WTC11 (cell line): ENCODE measurements at regions not wholly inside any gene's neighbourhood (a gene's known extent, or its start where the extent isn't known, plus 50 kb on each side); places are given as distances from the start of the nearest gene placed in this dataset.

Experiments used
- ATAC-seq: fragments of 200-7000 bp; cut with Tn5 transposase; 2 replicates; pipeline ENCODE4 v1.10.0; 2021; ENCODE audit warnings: mild to moderate bottlenecking, moderate library complexity
- CTCF ChIA-PET: fragments of 300-600 bp; sonication (Branson Sonifier 250); formaldehyde crosslinking; loops from one replicate; lab custom pipeline; 2021; ENCODE audit warnings: antibody characterized with exemption; lab: Charles Lee
- POLR2A ChIA-PET: fragments of 350-600 bp; sonication (Branson Sonifier 250); formaldehyde crosslinking; loops from one replicate; lab custom pipeline; 2021; ENCODE audit warnings: antibody characterized with exemption; lab: Charles Lee
- DNase-seq: peaks from one replicate; pipeline ENCODE4 v3.0.0; 2021; ENCODE audit warnings: low spot score
- H3K27ac Mint-ChIP-seq: 2 replicates; pipeline ENCODE4 v1.8.0; 2021; ENCODE audit warnings: mixed read lengths
- H3K27me3 Mint-ChIP-seq: 2 replicates; pipeline ENCODE4 v1.8.0; 2021; ENCODE audit warnings: low read depth, mild to moderate bottlenecking, moderate library complexity, mixed read lengths
- H3K36me3 Mint-ChIP-seq: 2 replicates; pipeline ENCODE4 v1.8.0; 2021; ENCODE audit warnings: mixed read lengths
- H3K4me1 Mint-ChIP-seq: 2 replicates; pipeline ENCODE4 v1.8.0; 2022; ENCODE audit warnings: mixed read lengths
- H3K4me3 Mint-ChIP-seq: 2 replicates; pipeline ENCODE4 v1.8.0; 2021; ENCODE audit warnings: mild to moderate bottlenecking, moderate library complexity, mixed read lengths
- H3K9me3 Mint-ChIP-seq: 2 replicates; pipeline ENCODE4 v1.8.0; 2021; ENCODE audit warnings: mixed read lengths
- ATF1 ChIP-seq: sonication (generic); formaldehyde crosslinking; IDR thresholded peaks from 2 replicates; pipeline ENCODE4 v1.8.1; 2023; ENCODE audit warnings: mild to moderate bottlenecking, moderate library complexity, missing genetic modification reagents
- ATF3 ChIP-seq: sonication (generic); formaldehyde crosslinking; conservative IDR thresholded peaks from 2 replicates; pipeline ENCODE4 v1.8.1; 2022; ENCODE audit warnings: mild to moderate bottlenecking, missing genetic modification reagents
- ATF6 ChIP-seq: sonication (generic); formaldehyde crosslinking; IDR thresholded peaks from 2 replicates; pipeline ENCODE4 v1.8.1; 2023; ENCODE audit warnings: mild to moderate bottlenecking, missing genetic modification reagents
- CBFB ChIP-seq: sonication (generic); formaldehyde crosslinking; IDR thresholded peaks from 2 replicates; pipeline ENCODE4 v1.8.1; 2022; ENCODE audit warnings: mild to moderate bottlenecking, low read depth, missing genetic modification reagents
- CREM ChIP-seq: sonication (generic); formaldehyde crosslinking; IDR thresholded peaks from 2 replicates; pipeline ENCODE4 v1.8.1; 2022; ENCODE audit warnings: mild to moderate bottlenecking, missing genetic modification reagents, moderate library complexity
- CTCF ChIP-seq: fragments of 200-600 bp; IDR thresholded peaks from 2 replicates; pipeline ENCODE4 v1.8.0; 2022; ENCODE audit warnings: antibody characterized with exemption
- E2F4 ChIP-seq: sonication (generic); formaldehyde crosslinking; IDR thresholded peaks from 2 replicates; pipeline ENCODE4 v1.8.1; 2022; ENCODE audit warnings: low read depth, mild to moderate bottlenecking, moderate library complexity, missing genetic modification reagents, borderline replicate concordance
- HMGXB4 ChIP-seq: sonication (generic); formaldehyde crosslinking; IDR thresholded peaks from 2 replicates; pipeline ENCODE4 v1.8.1; 2023; ENCODE audit warnings: mild to moderate bottlenecking, moderate library complexity, missing genetic modification reagents
- KAT7 ChIP-seq: sonication (generic); formaldehyde crosslinking; IDR thresholded peaks from 2 replicates; pipeline ENCODE4 v1.8.1; 2023; ENCODE audit warnings: missing genetic modification reagents, mild to moderate bottlenecking, borderline replicate concordance
- MXD4 ChIP-seq: fragments of 250-450 bp; sonication (Bioruptor Pico); IDR thresholded peaks from 2 replicates; pipeline ENCODE4 v1.8.0; 2021; ENCODE audit warnings: mild to moderate bottlenecking, moderate library complexity, borderline replicate concordance
- PRDM15 ChIP-seq: sonication (generic); formaldehyde crosslinking; IDR thresholded peaks from 2 replicates; pipeline ENCODE4 v1.8.0; 2022; ENCODE audit warnings: missing genetic modification reagents
- SMAD3 ChIP-seq: sonication (generic); formaldehyde crosslinking; IDR thresholded peaks from 2 replicates; pipeline ENCODE4 v1.8.0; 2022; ENCODE audit warnings: missing genetic modification reagents, mild to moderate bottlenecking, borderline replicate concordance
- SMAD4 ChIP-seq: sonication (generic); formaldehyde crosslinking; IDR thresholded peaks from 2 replicates; pipeline ENCODE4 v1.8.0; 2022; ENCODE audit warnings: mild to moderate bottlenecking, missing genetic modification reagents
- STAT6 ChIP-seq: sonication (generic); formaldehyde crosslinking; conservative IDR thresholded peaks from 2 replicates; pipeline ENCODE4 v1.8.1; 2023; ENCODE audit warnings: mild to moderate bottlenecking, low read depth, missing genetic modification reagents, moderate library complexity
- TEAD1 ChIP-seq: sonication (generic); formaldehyde crosslinking; IDR thresholded peaks from 2 replicates; pipeline ENCODE4 v1.8.0; 2022; ENCODE audit warnings: mild to moderate bottlenecking, missing genetic modification reagents
- ZNF232 ChIP-seq: sonication (generic); formaldehyde crosslinking; IDR thresholded peaks from 2 replicates; pipeline ENCODE4 v1.8.0; 2022; ENCODE audit warnings: mild to moderate bottlenecking, missing genetic modification reagents
- ZNF416 ChIP-seq: fragments of 250-450 bp; sonication (Bioruptor Pico); IDR thresholded peaks from 2 replicates; pipeline ENCODE4 v1.9.0; 2021; ENCODE audit warnings: mild to moderate bottlenecking, inconsistent platforms
- ZNF532 ChIP-seq: fragments of 250-450 bp; sonication (Bioruptor Pico); IDR thresholded peaks from 2 replicates; pipeline ENCODE4 v1.9.0; 2021; ENCODE audit warnings: mild to moderate bottlenecking, borderline replicate concordance

- TF ChIP-seq CTCF: no peak
- TF ChIP-seq HMGXB4: no peak
- no peak for TF ChIP-seq ZNF232 (CRISPR knock-in tag)
- TF ChIP-seq PRDM15 (CRISPR knock-in tag): no peak
- TF ChIP-seq SMAD4 (CRISPR knock-in tag): no peak
These were observed 58.8 kb upstream of the ENPEP start (continued) for GRCh38 chr4:110417136-110417535.

- Mint-ChIP-seq H3K9me3 (peaks cover 9% of the 10 kb centered on the region), H3K4me1 (peaks cover 30% of the 10 kb centered on the region), H3K36me3 (peaks cover 12% of the 10 kb centered on the region), H3K27ac (no peak overlapping the region), H3K27me3 (peaks cover 93% of the 10 kb centered on the region), H3K4me3 (no peak overlapping the region)
- ATAC-seq (no peak), DNase-seq (no peak)
- CTCF ChIA-PET: interaction anchor here (0.7 kb wide), 1 partner anchor 417 kb away, joined by 5 read pairs; no protein-coding TSS in a partner anchor
- POLR2A ChIA-PET: interaction anchor here (0.7 kb wide), 2 partner anchors 17 to 1263 kb away, joined by 4 read pairs; no protein-coding TSS in a partner anchor
- no peak for TF ChIP-seq ATF3 (CRISPR knock-in tag)
- no peak for TF ChIP-seq E2F4 (CRISPR knock-in tag)
- no peak for TF ChIP-seq ZNF416 (CRISPR knock-in tag)
- no peak for TF ChIP-seq STAT6 (CRISPR knock-in tag)
- no peak for TF ChIP-seq KAT7 (CRISPR knock-in tag)
- no peak for TF ChIP-seq CREM
- no peak for TF ChIP-seq TEAD1 (CRISPR knock-in tag)
- no peak for TF ChIP-seq ZNF532 (CRISPR knock-in tag)
- TF ChIP-seq SMAD3 (CRISPR knock-in tag): no peak
- TF ChIP-seq ATF6: no peak
- no peak for TF ChIP-seq ATF1 (CRISPR knock-in tag)
- TF ChIP-seq MXD4 (CRISPR knock-in tag): no peak
- TF ChIP-seq CBFB (CRISPR knock-in tag): no peak
These were observed 60.5 kb upstream of the ENPEP start for GRCh38 chr4:110415478-110415877.
